Neural cell (in vitro differentiated cells): ENCODE measurements at regions not wholly inside any gene's neighbourhood (a gene's known extent, or its start where the extent isn't known, plus 50 kb on each side); places are given as distances from the start of the nearest gene placed in this dataset.

Source experiments
- EP300 ChIP-seq: fragments of 450-650 bp; conservative IDR thresholded peaks from 2 replicates; pipeline ENCODE4 v1.6.1; 2014; ENCODE audit warnings: antibody characterized with exemption, mild to moderate bottlenecking, moderate library complexity; ENCODE audit not compliant: poor library complexity, severe bottlenecking
- RAD21 ChIP-seq: fragments of 450-650 bp; conservative IDR thresholded peaks from 2 replicates; pipeline ENCODE4 v1.6.1; 2014; ENCODE audit warnings: antibody characterized with exemption, mild to moderate bottlenecking, moderate library complexity
- TAF1 ChIP-seq: IDR thresholded peaks from 2 replicates; pipeline ENCODE4 v1.6.1; 2012; ENCODE audit warnings: low read depth
- TF ChIP-seq, protein P1 (sequence below): fragments of 450-650 bp; IDR thresholded peaks from 2 replicates; pipeline ENCODE4 v1.5.1; 2014; ENCODE audit warnings: antibody characterized with exemption, mild to moderate bottlenecking, moderate library complexity; ENCODE audit not compliant: poor library complexity, severe bottlenecking

DNA sequence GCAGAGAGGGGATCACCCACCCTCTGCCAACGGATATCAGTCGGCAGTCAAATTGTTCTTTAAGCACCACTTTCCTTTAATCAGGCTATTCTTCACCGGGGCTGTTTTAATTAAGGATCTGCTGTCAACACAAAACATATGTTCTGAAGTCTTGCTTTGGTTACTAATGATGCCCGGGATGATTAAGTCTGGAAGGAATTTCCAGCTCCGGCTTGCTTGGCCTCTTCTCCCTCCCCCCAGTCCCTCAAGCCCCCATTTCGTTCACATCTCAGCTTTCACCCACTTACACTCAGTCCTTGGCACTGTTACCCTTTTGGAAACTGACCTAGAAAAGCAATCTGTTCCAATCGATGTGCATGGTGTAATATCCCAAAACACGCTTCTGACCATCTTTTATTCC, 74.7 kb downstream of the MSX2 start:
- TF ChIP-seq, protein P1, sequence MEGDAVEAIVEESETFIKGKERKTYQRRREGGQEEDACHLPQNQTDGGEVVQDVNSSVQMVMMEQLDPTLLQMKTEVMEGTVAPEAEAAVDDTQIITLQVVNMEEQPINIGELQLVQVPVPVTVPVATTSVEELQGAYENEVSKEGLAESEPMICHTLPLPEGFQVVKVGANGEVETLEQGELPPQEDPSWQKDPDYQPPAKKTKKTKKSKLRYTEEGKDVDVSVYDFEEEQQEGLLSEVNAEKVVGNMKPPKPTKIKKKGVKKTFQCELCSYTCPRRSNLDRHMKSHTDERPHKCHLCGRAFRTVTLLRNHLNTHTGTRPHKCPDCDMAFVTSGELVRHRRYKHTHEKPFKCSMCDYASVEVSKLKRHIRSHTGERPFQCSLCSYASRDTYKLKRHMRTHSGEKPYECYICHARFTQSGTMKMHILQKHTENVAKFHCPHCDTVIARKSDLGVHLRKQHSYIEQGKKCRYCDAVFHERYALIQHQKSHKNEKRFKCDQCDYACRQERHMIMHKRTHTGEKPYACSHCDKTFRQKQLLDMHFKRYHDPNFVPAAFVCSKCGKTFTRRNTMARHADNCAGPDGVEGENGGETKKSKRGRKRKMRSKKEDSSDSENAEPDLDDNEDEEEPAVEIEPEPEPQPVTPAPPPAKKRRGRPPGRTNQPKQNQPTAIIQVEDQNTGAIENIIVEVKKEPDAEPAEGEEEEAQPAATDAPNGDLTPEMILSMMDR: no peak
- TF ChIP-seq TAF1 (no peak), EP300 (no peak), RAD21 (no peak)
